Right cardiac atrium (tissue), 5 donors: ENCODE measurements at regions not wholly inside any gene's neighbourhood (a gene's known extent, or its start where the extent isn't known, plus 50 kb on each side); places are given as distances from the start of the nearest gene placed in this dataset.

Experiments used
- ATAC-seq, 2 donors: fragments of 200-7000 bp; cut with Tn5 transposase; one replicate each; pipeline versions ENCODE4 v1.8.0 to v1.9.1; 2020; ENCODE audit warnings: moderate library complexity in 2 of 2, mild to moderate bottlenecking in 1 of 2
- DNase-seq, 3 donors: peaks; one replicate each; pipeline ENCODE4 v3.0.0-alpha.2; 2020
- H3K27ac ChIP-seq: one replicate; pipeline ENCODE4 v1.5.1; 2013; ENCODE audit warnings: mild to moderate bottlenecking, low read length, control low read depth, moderate library complexity
- H3K27me3 ChIP-seq: one replicate; pipeline ENCODE4 v1.6.1; 2013; ENCODE audit not compliant: control insufficient read depth, insufficient read depth
- H3K4me1 ChIP-seq: one replicate; pipeline ENCODE4 v1.6.1; 2013; ENCODE audit warnings: low read length; ENCODE audit not compliant: control insufficient read depth, insufficient read depth
- H3K4me3 ChIP-seq: one replicate; pipeline ENCODE4 v1.5.1; 2013; ENCODE audit warnings: low read length, control low read depth
- H3K9me3 ChIP-seq: one replicate; pipeline ENCODE4 v1.6.1; 2013; ENCODE audit warnings: low read length; ENCODE audit not compliant: control insufficient read depth
- WGBS: extraction: QIAGEN DNeasy Blood & Tissue Kit; methylation state at CpG from one replicate; pipeline ENCODE4 v1.1.7; 2013; 5-methylcytosine and 5-hydroxymethylcytosine counted together
- intact Hi-C, 4 donors: fragments of 100-400 bp; cut with DNase I; formaldehyde crosslinking; loops; one replicate each; pipeline versions ENCODE4 v1.11.0 to v1.14.0; 2022 to 2023
- donor health status: healthy with polysubstance abuse.
- donor health status: DM: no; HTN: yes; CAD: no.
- donor health status: DM: no; HTN: no; CAD: no.
- donor health status: DM: no; HTN: yes; CAD: no; lungs with severe emphysema.
- donor health status: DM: yes; HTN: yes; CAD: no.

- no peak for DNase-seq
- intact Hi-C loops: no loop called here
- no peak for ATAC-seq
- H3K4me1 ChIP-seq: peaks cover 7% of the 10 kb centered on the region
- H3K4me3 ChIP-seq: no peak overlapping the region
- H3K27me3 ChIP-seq: no peaks in the 10 kb centered on the region
- no peak overlapping the region for H3K27ac ChIP-seq
- 61% methylated on average over 3 of the region's 3 CpGs for WGBS
- no peaks in the 10 kb centered on the region for H3K9me3 ChIP-seq
These were observed 84.8 kb upstream of the ALDH1A1 start for GRCh38 chr9:73037613-73038012.

- no peak overlapping the region for H3K27ac ChIP-seq
- intact Hi-C loops: no loop called here
- ATAC-seq (no peak), DNase-seq (no peak)
- 77% methylated on average over 2 of the region's 2 CpGs for WGBS
- H3K27me3 ChIP-seq: no peaks in the 10 kb centered on the region
- H3K4me1 ChIP-seq: peaks cover 7% of the 10 kb centered on the region
- no peaks in the 10 kb centered on the region for H3K9me3 ChIP-seq
- no peak overlapping the region for H3K4me3 ChIP-seq
These were observed 82.1 kb upstream of the ALDH1A1 start for GRCh38 chr9:73034962-73035361.

DNA sequence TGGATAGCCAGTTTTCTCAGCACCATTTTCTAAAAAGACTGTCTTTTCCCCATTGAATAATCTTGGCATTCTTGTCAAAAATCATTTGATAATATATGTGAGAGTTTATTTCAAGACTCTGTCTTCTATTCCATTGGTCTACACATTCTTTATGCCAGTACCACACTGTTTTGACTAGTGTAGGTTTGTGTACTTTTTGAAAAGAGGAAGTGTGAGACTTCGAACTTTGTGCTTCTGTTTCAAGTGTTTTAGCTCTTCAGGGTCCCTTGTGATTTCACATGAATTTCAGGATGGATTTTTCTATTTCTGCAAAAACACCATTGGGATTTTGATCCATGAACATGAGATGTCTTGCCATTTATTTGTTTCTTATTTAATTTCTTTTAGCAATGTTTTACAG lies 78.5 kb upstream of the ALDH1A1 start:
- intact Hi-C loops: no loop called here
- Histone ChIP-seq H3K9me3 (no peaks in the 10 kb centered on the region), H3K4me3 (no peak overlapping the region), H3K4me1 (no peaks in the 10 kb centered on the region), H3K27ac (no peak overlapping the region), H3K27me3 (no peaks in the 10 kb centered on the region)
- WGBS: 78% methylated on average over 1 of the region's 1 CpG
- no peak for ATAC-seq
- no peak for DNase-seq

GRCh38 chr9:73030370-73031030 lies 77.6 kb upstream of the ALDH1A1 start:
- no peak overlapping the region for H3K4me3 ChIP-seq
- no peak for ATAC-seq
- intact Hi-C loops: no loop called here

GRCh38 chr9:73029346-73029745 lies 76.5 kb upstream of the ALDH1A1 start:
- ATAC-seq: no peak
- intact Hi-C loops: loop anchor here in 2 of 4 donors (5.0 to 10.0 kb wide), 2 partner anchors 55 to 157 kb away; no protein-coding TSS in a partner anchor
- Histone ChIP-seq H3K9me3 (no peaks in the 10 kb centered on the region), H3K4me1 (no peaks in the 10 kb centered on the region), H3K27ac (no peak overlapping the region), H3K4me3 (no peak overlapping the region), H3K27me3 (no peaks in the 10 kb centered on the region)
- DNase-seq: no peak

More at GRCh38 chr9:73030370-73031030, 77.6 kb upstream of the ALDH1A1 start:
- Histone ChIP-seq H3K27me3 (no peaks in the 10 kb centered on the region), H3K27ac (no peak overlapping the region), H3K9me3 (no peaks in the 10 kb centered on the region), H3K4me1 (no peaks in the 10 kb centered on the region)
- DNase-seq: no peak
- WGBS: 62% methylated on average over 5 of the region's 5 CpGs

DNA sequence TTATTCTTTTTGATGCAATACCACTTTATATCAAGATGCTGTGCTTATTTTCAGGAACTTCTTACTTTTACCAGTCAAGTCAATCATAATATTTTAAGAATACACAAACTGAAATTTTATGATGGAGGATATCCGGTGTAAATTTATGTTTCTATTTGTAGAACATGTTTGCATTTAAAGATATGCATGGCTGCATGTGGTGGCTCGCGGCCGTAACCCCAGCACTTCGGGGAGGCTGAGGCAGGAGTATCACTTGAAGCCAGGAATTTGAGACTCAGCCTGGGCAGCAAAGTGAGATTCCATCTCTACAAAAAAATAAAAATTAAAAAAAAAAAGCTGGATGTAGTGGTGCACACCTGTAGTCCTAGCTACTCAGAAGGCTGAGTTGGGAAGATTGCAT lies 73.5 kb upstream of the ALDH1A1 start:
- H3K27me3 ChIP-seq: no peaks in the 10 kb centered on the region
- DNase-seq: no peak
- H3K4me1 ChIP-seq: no peaks in the 10 kb centered on the region
- no peak overlapping the region for H3K4me3 ChIP-seq
- no peak overlapping the region for H3K27ac ChIP-seq
- 93% methylated on average over 5 of the region's 5 CpGs for WGBS
- intact Hi-C loops: loop anchor here in 2 of 4 donors (5.0 to 10.0 kb wide), 2 partner anchors 58 to 154 kb away; no protein-coding TSS in a partner anchor
- H3K9me3 ChIP-seq: no peaks in the 10 kb centered on the region
- ATAC-seq: no peak

GRCh38 chr9:73024601-73025034 lies 71.8 kb upstream of the ALDH1A1 start:
- intact Hi-C loops: loop anchor here in 3 of 4 donors (5.0 to 10.0 kb wide), 3 partner anchors 60 to 167 kb away; no protein-coding TSS in a partner anchor
- no peak for ATAC-seq
- Histone ChIP-seq H3K27me3 (no peaks in the 10 kb centered on the region), H3K27ac (no peak overlapping the region), H3K4me3 (no peak overlapping the region), H3K4me1 (no peaks in the 10 kb centered on the region), H3K9me3 (no peaks in the 10 kb centered on the region)
- DNase-seq: no peak
- 90% methylated on average over 6 of the region's 6 CpGs for WGBS

GRCh38 chr9:73023025-73023541 lies 70.2 kb upstream of the ALDH1A1 start:
- no peaks in the 10 kb centered on the region for H3K27me3 ChIP-seq
- no peaks in the 10 kb centered on the region for H3K9me3 ChIP-seq
- DNase-seq: peak; percentile 32 to 62 (median 49)
- H3K4me3 ChIP-seq: no peak overlapping the region
- no peaks in the 10 kb centered on the region for H3K4me1 ChIP-seq
- intact Hi-C loops: loop anchor here in 3 of 4 donors (5.0 to 10.0 kb wide), 2 partner anchors 62 to 166 kb away; no protein-coding TSS in a partner anchor
- H3K27ac ChIP-seq: no peak overlapping the region
- peak; percentile 55 to 60 for ATAC-seq
- whole genome bisulfite sequencing: 14% methylated on average over 7 of the region's 7 CpGs

GRCh38 chr9:73022353-73022752 lies 69.5 kb upstream of the ALDH1A1 start:
- intact Hi-C loops: loop anchor here in 3 of 4 donors (5.0 to 10.0 kb wide), 2 partner anchors 62 to 165 kb away; no protein-coding TSS in a partner anchor
- 54% methylated on average over 2 of the region's 2 CpGs for WGBS
- H3K4me1 ChIP-seq: no peaks in the 10 kb centered on the region
- H3K27me3 ChIP-seq: no peaks in the 10 kb centered on the region
- H3K27ac ChIP-seq: no peak overlapping the region
- ATAC-seq (no peak), DNase-seq (no peak)
- no peak overlapping the region for H3K4me3 ChIP-seq
- H3K9me3 ChIP-seq: no peaks in the 10 kb centered on the region

GRCh38 chr9:73020877-73021276 lies 68.0 kb upstream of the ALDH1A1 start:
- no peak overlapping the region for H3K27ac ChIP-seq
- H3K9me3 ChIP-seq: no peaks in the 10 kb centered on the region
- intact Hi-C loops: loop anchor here in 3 of 4 donors (5.0 to 10.0 kb wide), 2 partner anchors 64 to 164 kb away; no protein-coding TSS in a partner anchor
- H3K4me3 ChIP-seq: no peak overlapping the region
- ATAC-seq (no peak), DNase-seq (no peak)
- 56% methylated on average over 3 of the region's 3 CpGs for WGBS
- H3K4me1 ChIP-seq: no peaks in the 10 kb centered on the region
- H3K27me3 ChIP-seq: no peaks in the 10 kb centered on the region

- intact Hi-C loops: no loop called here
- Histone ChIP-seq H3K4me3 (peak overlapping the region; percentile 15), H3K27ac (no peak overlapping the region), H3K4me1 (no peaks in the 10 kb centered on the region), H3K9me3 (no peaks in the 10 kb centered on the region), H3K27me3 (no peaks in the 10 kb centered on the region)
- ATAC-seq (no peak), DNase-seq (no peak)
These were observed 61.2 kb upstream of the ALDH1A1 start for GRCh38 chr9:73014011-73014410.
